H9 (cell line): ENCODE measurements at regions not wholly inside any gene's neighbourhood (a gene's known extent, or its start where the extent isn't known, plus 50 kb on each side); places are given as distances from the start of the nearest gene placed in this dataset.

Experiments
- DNase-seq: peaks from one replicate; pipeline ENCODE4 v3.0.0-alpha.2; 2017
- H2AFZ ChIP-seq: one replicate; pipeline ENCODE4 v1.6.1; 2013; ENCODE audit warnings: mild to moderate bottlenecking, low read length, control low read depth, moderate library complexity
- H2AK5ac ChIP-seq: 2 replicates; pipeline ENCODE4 v1.6.1; 2013; ENCODE audit warnings: low read length, control low read depth, mixed read lengths; ENCODE audit not compliant: insufficient read length
- H2BK120ac ChIP-seq: one replicate; pipeline ENCODE4 v1.6.1; 2013; ENCODE audit warnings: low read depth, mild to moderate bottlenecking, low read length, control low read depth, inconsistent platforms; ENCODE audit not compliant: poor library complexity, severe bottlenecking
- H2BK12ac ChIP-seq: 2 replicates; pipeline ENCODE4 v1.6.1; 2013; ENCODE audit warnings: low read length, control low read depth, mixed read lengths, low read depth; ENCODE audit not compliant: insufficient read length
- H2BK15ac ChIP-seq: 2 replicates; pipeline ENCODE4 v1.6.1; 2013; ENCODE audit warnings: low read depth, low read length, control low read depth
- H2BK20ac ChIP-seq: one replicate; pipeline ENCODE4 v1.6.1; 2013; ENCODE audit warnings: low read depth, mild to moderate bottlenecking, low read length, control low read depth, inconsistent platforms; ENCODE audit not compliant: poor library complexity, severe bottlenecking
- H2BK5ac ChIP-seq: 2 replicates; pipeline ENCODE4 v1.6.1; 2013; ENCODE audit warnings: low read length, control low read depth, mixed read lengths; ENCODE audit not compliant: insufficient read length
- H3K14ac ChIP-seq: 2 replicates; pipeline ENCODE4 v1.6.1; 2013; ENCODE audit warnings: low read length, control low read depth; ENCODE audit not compliant: insufficient read depth
- H3K18ac ChIP-seq: 2 replicates; pipeline ENCODE4 v1.6.1; 2013; ENCODE audit warnings: low read depth, mild to moderate bottlenecking, mixed read lengths, low read length, control low read depth; ENCODE audit not compliant: insufficient read length
- H3K23ac ChIP-seq: 2 replicates; pipeline ENCODE4 v1.6.1; 2013; ENCODE audit warnings: low read length, control low read depth, mixed read lengths, low read depth; ENCODE audit not compliant: insufficient read length
- H3K23me2 ChIP-seq: 2 replicates; pipeline ENCODE4 v1.6.1; 2013; ENCODE audit warnings: low read depth, mild to moderate bottlenecking, mixed read lengths, low read length, control low read depth; ENCODE audit not compliant: insufficient read length, poor library complexity, severe bottlenecking
- H3K27ac ChIP-seq: 2 replicates; pipeline ENCODE4 v1.5.1; 2013; ENCODE audit warnings: low read length, control low read depth, mixed read lengths, low read depth; ENCODE audit not compliant: insufficient read length
- H3K27me3 ChIP-seq: 2 replicates; pipeline ENCODE4 v1.6.1; 2013; ENCODE audit warnings: low read length, control low read depth, inconsistent platforms; ENCODE audit not compliant: insufficient read depth
- H3K4ac ChIP-seq: 2 replicates; pipeline ENCODE4 v1.6.1; 2013; ENCODE audit warnings: low read depth, mild to moderate bottlenecking, control low read depth, inconsistent platforms, low read length, moderate library complexity
- H3K4me1 ChIP-seq: 2 replicates; pipeline ENCODE4 v1.6.1; 2013; ENCODE audit warnings: low read length, control low read depth, inconsistent platforms; ENCODE audit not compliant: insufficient read depth
- H3K4me2 ChIP-seq: 2 replicates; pipeline ENCODE4 v1.6.1; 2013; ENCODE audit warnings: low read length, control low read depth, mixed read lengths; ENCODE audit not compliant: insufficient read length, insufficient read depth
- H3K56ac ChIP-seq: 2 replicates; pipeline ENCODE4 v1.6.1; 2013; ENCODE audit warnings: low read depth, mild to moderate bottlenecking, mixed read lengths, low read length, control low read depth; ENCODE audit not compliant: insufficient read length
- H3K79me1 ChIP-seq: 2 replicates; pipeline ENCODE4 v1.6.1; 2013; ENCODE audit warnings: low read depth, mild to moderate bottlenecking, moderate library complexity, low read length, control low read depth, inconsistent platforms; ENCODE audit not compliant: insufficient read depth, poor library complexity, severe bottlenecking
- H3K79me2 ChIP-seq: 2 replicates; pipeline ENCODE4 v1.6.1; 2013; ENCODE audit warnings: low read length, control low read depth, inconsistent platforms; ENCODE audit not compliant: insufficient read depth
- H3K9ac ChIP-seq: 2 replicates; pipeline ENCODE4 v1.6.1; 2013; ENCODE audit warnings: low read length, control low read depth, mixed read lengths; ENCODE audit not compliant: insufficient read length; ENCODE audit errors: extremely low read depth
- H3K9me3 ChIP-seq: one replicate; pipeline ENCODE4 v1.6.1; 2013; ENCODE audit warnings: low read depth, low read length, inconsistent platforms; ENCODE audit not compliant: control insufficient read depth
- H3T11ph ChIP-seq: one replicate; pipeline ENCODE4 v1.6.1; 2013; ENCODE audit warnings: mild to moderate bottlenecking, low read length, control low read depth, inconsistent platforms
- H4K20me1 ChIP-seq: one replicate; pipeline ENCODE4 v1.6.1; 2013; ENCODE audit not compliant: control insufficient read depth, insufficient read length, insufficient read depth
- H4K5ac ChIP-seq: 2 replicates; pipeline ENCODE4 v1.6.1; 2013; ENCODE audit warnings: low read depth, mild to moderate bottlenecking, mixed read lengths, low read length, control low read depth; ENCODE audit not compliant: insufficient read length
- H4K8ac ChIP-seq: replicated peaks from 2 replicates; pipeline ENCODE4 v1.6.1; 2013; ENCODE audit warnings: low read length, control low read depth, mixed read lengths, low read depth; ENCODE audit not compliant: insufficient read length
- H4K91ac ChIP-seq: 2 replicates; pipeline ENCODE4 v1.6.1; 2013; ENCODE audit warnings: low read depth, mild to moderate bottlenecking, moderate library complexity, mixed read lengths, low read length, control low read depth; ENCODE audit not compliant: insufficient read length
- H3K27ac Mint-ChIP-seq, 3 experiments: 2 replicates in 2 of 3; 3 replicates in 1 of 3; pipeline ENCODE4 v1.8.0; 2020 to 2021; ENCODE audit warnings: mixed read lengths in 3 of 3, mild to moderate bottlenecking in 1 of 3, moderate library complexity in 1 of 3
- H3K27me3 Mint-ChIP-seq: 2 replicates; pipeline ENCODE4 v1.8.0; 2021; ENCODE audit warnings: low read depth, mild to moderate bottlenecking, moderate library complexity, mixed read lengths
- H3K36me3 Mint-ChIP-seq, 3 experiments: 2 replicates in 2 of 3; 3 replicates in 1 of 3; pipeline ENCODE4 v1.8.0; 2020 to 2021; ENCODE audit warnings: low read depth in 3 of 3, mixed read lengths in 3 of 3; ENCODE audit not compliant: insufficient read depth in 1 of 3
- H3K4me1 Mint-ChIP-seq, 2 experiments: 2 replicates each; pipeline ENCODE4 v1.8.0; 2020; ENCODE audit warnings: mixed read lengths in 2 of 2
- H3K4me3 Mint-ChIP-seq, 2 experiments: 2 replicates in 1 of 2; 3 replicates in 1 of 2; pipeline ENCODE4 v1.8.0; 2020 to 2021; ENCODE audit warnings: mild to moderate bottlenecking in 2 of 2, mixed read lengths in 2 of 2, moderate library complexity in 1 of 2
- H3K9me3 Mint-ChIP-seq, 2 experiments: 2 replicates in 1 of 2; 3 replicates in 1 of 2; pipeline ENCODE4 v1.8.0; 2020; ENCODE audit warnings: mild to moderate bottlenecking in 2 of 2, mixed read lengths in 2 of 2, moderate library complexity in 1 of 2
- CTCF ChIP-seq: fragments of 200-600 bp; sonication (generic); conservative IDR thresholded peaks from 3 replicates; pipeline ENCODE4 v1.8.0; 2021; ENCODE audit warnings: antibody characterized with exemption, mild to moderate bottlenecking
- WGBS: extraction: QIAGEN DNeasy Blood & Tissue Kit; methylation state at CpG from one replicate; pipeline ENCODE4 v1.1.7; 2013; ENCODE audit warnings: missing lambda C conversion rate, low lambda C conversion rate, mixed read lengths; ENCODE audit not compliant: insufficient read length; ENCODE audit errors: extremely low coverage; 5-methylcytosine and 5-hydroxymethylcytosine counted together

- Histone ChIP-seq H3K27me3 (no peaks in the 10 kb centered on the region), H3K23me2 (no peaks in the 10 kb centered on the region), H2BK15ac (no peak overlapping the region), H3K79me2 (no peaks in the 10 kb centered on the region), H3K4me2 (no peak overlapping the region), H4K5ac (no peak overlapping the region), H2BK20ac (no peak overlapping the region), H3K14ac (no peak overlapping the region), H2BK120ac (no peak overlapping the region), H4K91ac (no peak overlapping the region), H4K20me1 (no peaks in the 10 kb centered on the region), H2AFZ (no peak overlapping the region), H3K4me1 (peaks cover 5% of the 10 kb centered on the region; the same call in 1 of the 2 replicates), H3K27ac (no peak overlapping the region), H2BK5ac (no peak overlapping the region), H3K4ac (no peak overlapping the region), H3T11ph (no peak overlapping the region), H2BK12ac (no peak overlapping the region), H3K56ac (no peak overlapping the region), H4K8ac (no peak overlapping the region), H3K9ac (no peak overlapping the region), H3K9me3 (no peaks in the 10 kb centered on the region), H3K23ac (no peak overlapping the region), H3K79me1 (no peaks in the 10 kb centered on the region), H3K18ac (no peak overlapping the region), H2AK5ac (no peak overlapping the region)
- TF ChIP-seq CTCF = no peak
- no peak for DNase-seq
- H3K27me3 Mint-ChIP-seq = no peaks in the 10 kb centered on the region
- H3K27ac Mint-ChIP-seq = no peak overlapping the region
- WGBS = no CpG with 5 or more reads among the region's 7 CpGs
- no peaks in the 10 kb centered on the region for H3K9me3 Mint-ChIP-seq
- H3K4me3 Mint-ChIP-seq = no peak overlapping the region
- no peaks in the 10 kb centered on the region for H3K36me3 Mint-ChIP-seq
- peaks cover 9 to 11% of the 10 kb centered on the region in 2 experiments for H3K4me1 Mint-ChIP-seq
These were observed 493.0 kb upstream of the WWC1 start for GRCh38 chr5:167798448-167798847.
